HG03342 (cell line): ENCODE measurements at regions not wholly inside any gene's neighbourhood (a gene's known extent, or its start where the extent isn't known, plus 50 kb on each side); places are given as distances from the start of the nearest gene placed in this dataset.
"Not testable (repeated sequence)": the region's sequence is repeated elsewhere in the genome, so short reads cannot be mapped to it uniquely, and the experiment has no call there.

ENCODE experiments used
- ATAC-seq: cut with Tn5 transposase; IDR thresholded peaks from one replicate; pipeline ENCODE4 v1.9.1; 2021; ENCODE audit warnings: mild to moderate bottlenecking, moderate library complexity; ENCODE audit not compliant: unreplicated experiment

DNA sequence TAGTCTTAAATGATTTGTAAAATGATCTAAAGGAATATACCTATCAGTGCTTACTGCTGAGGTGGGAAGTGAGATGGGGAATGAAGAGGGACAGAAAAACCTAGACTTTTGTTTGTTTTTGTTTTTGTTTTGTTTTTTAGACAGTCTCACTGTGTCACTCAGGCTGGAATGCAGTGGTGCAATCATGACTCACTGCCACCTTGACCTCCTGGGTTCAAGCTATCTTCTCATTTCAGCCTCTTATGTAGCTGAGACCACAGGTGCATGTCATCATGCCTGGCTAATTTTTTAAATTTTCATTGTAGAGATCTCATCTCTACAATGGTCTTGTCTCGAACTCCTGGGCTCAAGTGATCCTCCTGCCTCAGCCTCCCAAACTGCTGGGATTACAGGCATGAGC is 116.4 kb upstream of the SEM1 start:
- ATAC-seq = no peak

DNA sequence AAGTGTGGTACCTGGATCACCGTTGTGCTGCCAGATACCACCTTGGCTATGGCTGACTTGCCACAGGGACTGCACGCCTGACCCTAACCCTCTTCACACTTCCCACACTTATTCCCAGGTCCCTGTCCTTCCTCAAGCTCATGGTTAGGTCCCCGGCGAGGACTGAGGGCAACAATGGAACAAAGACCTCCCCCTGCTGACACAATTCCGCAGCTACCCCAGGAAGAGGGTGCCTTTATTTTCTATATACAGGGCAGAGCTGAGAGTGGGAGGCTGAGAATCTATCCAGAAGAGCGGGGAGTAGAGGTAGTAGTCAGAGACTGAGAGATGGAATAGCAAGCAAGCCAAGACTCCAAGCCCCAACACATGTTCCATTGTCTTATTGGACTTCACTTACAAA is 118.1 kb upstream of the SEM1 start:
- no peak for ATAC-seq

DNA sequence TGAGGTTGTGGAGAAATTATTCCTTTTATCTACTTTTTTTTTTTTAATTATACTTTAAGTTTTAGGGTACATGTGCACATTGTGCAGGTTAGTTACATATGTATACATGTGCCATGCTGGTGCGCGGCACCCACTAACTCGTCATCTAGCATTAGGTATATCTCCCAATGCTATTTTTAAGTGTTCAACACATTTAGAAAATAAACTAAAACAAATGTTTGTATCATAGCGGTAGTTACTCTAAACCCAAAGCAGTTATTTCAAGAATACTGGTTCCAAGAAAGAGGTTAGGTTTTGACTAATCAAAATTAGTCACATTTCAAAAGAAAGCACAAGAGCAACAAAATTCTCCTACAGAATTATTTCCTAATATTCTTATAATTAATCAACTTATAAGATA is 119.5 kb upstream of the SEM1 start:
- not testable (repeated sequence) for ATAC-seq

DNA sequence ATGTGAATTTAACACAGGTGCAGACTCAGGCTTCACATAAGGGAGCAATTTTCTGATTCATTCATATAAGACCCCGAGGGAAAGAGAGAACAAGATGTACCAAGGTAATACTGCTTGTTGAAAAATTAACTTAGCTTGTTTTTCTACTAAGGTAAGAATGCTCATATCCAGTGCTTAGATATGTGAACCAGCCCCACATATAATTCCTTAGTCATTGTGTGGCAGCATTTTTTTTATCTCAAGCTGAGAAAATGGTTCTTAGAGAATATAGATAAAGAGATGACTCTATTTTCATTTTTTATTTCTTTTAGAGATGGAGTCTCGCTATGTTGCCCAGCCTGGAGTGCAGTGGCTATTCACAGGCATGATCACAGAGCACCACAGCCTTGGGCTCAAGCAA is 121.8 kb upstream of the SEM1 start:
- ATAC-seq = no peak

DNA sequence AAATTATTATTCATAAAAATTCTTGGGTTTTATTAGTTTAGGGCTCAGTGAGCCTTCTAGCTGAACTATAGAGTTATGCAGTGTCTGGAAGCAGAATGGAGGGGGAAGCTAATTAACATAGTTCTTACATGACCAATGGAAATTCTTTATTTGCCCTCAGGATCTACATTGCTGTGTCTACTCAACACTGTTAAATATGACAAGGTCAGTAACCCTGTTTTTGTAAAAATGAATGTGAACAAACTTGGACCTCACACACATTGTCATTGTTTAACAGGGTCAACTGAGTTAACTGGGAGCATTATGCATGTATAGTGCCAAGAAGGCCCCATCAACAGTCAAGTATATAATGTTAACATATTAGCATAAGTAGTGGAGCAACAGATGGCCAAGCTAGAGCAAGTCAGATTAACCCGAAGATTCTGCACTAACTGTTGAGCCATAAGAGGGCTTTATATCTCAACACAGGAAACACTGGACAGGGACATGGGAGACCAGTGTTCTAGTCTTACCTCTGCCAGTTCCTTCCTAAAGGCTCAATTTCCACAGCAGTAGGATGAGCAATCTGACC is 122.5 kb upstream of the SEM1 start:
- ATAC-seq = no peak

DNA sequence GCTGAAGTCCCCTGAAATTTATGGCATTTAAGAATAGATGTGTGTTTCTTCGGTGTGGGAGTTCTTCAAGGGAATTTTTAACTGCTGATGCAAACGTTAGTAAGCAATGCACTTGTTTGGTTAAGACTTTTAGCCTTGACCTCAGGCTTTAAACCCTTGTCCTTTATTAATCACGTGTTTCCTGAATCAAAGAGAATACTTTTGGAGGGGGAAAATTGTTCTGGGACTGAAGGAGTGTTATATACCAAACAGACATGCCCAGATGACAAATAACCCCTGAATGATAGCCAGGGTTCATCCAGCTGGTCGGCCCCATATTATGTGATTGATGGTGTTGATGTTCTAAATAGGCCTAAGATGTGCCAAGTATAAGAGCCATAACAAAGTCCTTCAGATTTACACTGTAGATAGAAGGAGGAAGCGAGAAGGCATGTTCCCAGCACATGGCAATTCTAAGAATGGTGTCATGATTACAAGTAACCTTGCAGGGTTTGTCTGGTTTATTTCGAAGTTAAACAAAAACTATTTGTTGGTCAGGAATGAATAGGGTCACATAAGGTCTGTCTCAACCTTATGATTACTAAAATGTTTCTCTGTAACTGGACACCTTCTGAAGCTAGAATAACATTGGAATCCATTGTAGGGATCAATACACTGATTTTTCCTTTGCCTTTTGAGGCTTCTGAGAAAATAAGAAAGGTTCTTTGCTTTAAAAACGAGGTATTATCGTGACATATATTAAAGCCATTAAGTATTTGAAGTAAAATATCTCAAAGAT is 124.2 kb upstream of the SEM1 start:
- ATAC-seq = no peak

DNA sequence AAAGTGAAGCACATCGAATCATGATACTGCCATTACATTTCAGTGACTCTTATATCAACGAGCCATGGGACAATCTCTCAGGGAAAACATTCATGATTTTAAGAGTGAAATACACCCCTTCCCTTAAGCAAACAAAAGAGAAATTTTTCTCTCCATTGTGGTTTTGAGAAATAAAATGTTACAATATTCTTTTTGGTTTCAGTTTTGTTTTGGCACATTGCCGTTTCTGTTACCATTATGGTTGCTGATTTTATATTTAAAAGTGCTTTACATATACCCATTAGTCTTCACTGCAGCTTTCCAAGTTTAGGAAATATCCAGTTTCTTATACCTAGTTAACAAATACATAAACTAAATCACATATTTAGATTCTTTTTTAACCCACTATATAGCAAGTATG is 126.8 kb upstream of the SEM1 start:
- ATAC-seq = no peak

DNA sequence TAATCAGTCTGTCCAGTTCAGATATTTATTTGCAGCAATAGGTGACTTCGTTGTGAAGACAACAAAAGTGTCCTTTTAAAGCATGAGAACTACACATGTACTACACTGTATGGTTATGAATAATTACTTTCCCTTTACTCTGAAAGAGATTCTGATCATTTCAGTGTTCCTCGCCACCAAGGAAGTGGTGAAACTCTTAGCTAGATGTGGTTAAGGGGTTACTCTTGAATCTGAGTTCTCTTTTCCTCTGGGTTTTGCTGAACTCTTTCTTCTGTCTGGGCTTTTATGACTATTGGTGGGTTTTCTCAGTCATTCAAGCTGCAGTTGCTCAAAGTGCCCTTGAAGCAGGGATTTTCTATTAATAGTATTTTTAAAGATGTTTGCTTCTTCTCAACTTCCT is 127.9 kb upstream of the SEM1 start:
- ATAC-seq = peak; percentile 97

DNA sequence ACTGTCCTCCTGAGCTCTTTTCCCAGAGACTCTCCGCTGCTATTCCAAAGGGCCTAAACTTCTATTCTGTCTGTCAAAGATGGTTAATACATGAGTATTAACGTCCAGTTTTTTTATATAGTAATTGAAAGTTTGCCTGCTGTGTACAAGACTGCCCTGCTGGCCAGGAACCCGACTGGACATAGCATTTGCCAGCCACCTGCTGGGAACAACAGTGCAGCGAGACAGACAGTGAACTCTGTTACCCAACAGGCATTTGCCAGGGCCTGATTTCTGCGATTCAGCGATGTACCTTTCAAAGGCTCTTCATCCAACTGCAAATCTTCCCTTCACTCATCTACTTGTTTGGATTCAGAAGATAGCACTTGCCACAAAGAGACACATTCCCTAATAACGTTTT is 128.8 kb upstream of the SEM1 start:
- ATAC-seq = no peak

DNA sequence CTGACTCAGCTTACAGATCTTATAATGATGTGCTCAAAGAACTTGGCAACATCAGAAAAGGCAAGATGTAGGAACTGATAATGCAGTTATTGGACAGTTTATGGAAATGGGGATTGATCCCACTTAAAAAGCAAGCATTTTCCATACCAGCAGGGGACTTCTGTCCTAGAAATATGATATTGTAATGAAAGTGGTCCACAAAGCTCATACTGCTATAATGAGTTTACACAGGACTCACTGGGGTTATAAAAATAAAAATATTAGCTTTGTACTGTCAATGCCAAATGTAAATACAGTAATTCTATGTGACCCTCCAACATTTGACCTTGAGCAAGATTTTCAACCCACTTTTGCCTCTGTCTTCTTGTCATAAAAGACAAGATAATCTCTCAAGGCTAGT is 145.5 kb upstream of the SEM1 start:
- ATAC-seq = no peak

DNA sequence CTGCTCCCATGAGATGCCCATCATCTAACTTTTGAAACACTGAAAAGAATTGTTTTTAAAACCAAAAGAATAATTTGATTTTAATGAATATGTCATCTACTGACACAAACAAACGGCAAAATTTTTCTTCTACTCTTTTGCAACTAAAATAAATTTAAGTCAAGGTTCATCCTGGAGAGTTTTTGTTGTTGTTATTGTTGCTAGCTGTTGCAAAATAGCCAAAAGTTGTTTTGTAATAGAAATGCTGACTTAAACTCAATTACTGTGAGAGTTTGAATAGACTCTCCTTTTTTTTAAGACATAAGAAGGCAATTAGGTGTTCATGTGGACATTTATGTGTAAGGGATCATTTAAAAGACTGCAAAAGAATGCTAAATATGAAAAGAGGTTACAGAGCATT is 146.0 kb upstream of the SEM1 start:
- ATAC-seq = no peak

DNA sequence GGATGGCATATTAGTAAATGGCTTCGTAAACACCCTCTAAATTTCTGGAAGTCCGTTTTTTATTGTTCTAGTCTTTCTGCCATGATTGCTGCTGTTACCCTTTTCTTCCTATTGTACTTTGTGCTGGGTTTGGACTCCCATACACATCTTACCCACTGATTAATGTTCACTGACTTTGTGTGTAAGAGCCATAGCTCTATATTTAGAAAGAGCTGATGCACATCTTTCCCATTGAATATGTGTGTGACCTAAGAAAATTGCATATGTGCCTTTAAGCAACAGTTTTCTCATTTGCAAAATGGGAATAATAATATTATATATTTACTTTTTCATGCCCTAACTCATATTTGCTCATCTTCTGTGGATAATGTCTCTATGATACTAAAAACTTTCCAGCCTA is 135.8 kb upstream of the DLX6 start:
- no peak for ATAC-seq

DNA sequence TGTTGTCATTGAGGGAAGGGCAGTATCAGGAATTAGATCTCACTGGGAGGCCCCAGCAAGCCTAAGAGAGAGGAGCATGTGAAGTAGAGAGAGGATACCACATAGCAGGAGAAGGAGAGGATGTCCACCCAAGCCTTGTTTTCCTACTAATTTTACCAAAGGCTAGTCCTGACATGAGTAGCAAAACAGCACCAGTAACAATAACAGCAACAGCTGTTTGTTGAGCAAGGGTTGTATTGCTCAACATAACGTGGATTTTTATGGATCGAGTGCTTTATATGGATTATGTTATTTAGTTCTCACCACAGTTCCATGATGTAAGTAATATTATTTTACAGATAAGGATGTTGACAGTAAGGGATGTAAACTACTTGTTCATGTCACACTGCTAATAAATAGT is 135.2 kb upstream of the DLX6 start:
- no peak for ATAC-seq

DNA sequence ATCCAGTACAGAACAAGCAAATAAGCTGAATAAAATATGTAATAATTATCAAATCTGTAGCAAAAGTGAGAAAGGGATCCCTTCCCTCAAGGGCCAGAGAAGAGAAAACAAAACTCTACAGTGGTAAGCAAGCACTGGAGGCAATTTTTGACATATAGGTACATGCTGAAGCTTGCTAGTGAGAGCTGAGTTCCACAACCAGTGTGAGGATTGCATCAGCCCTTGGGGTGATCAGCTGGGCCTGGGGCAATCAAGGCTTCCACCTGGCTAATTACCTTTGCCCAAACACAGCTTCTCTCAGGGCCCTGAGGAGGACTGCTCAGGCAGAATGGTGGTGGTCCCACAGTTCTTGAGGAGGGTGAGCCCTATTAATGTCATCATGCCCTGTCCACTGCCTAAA is 134.4 kb upstream of the DLX6 start:
- ATAC-seq = no peak

DNA sequence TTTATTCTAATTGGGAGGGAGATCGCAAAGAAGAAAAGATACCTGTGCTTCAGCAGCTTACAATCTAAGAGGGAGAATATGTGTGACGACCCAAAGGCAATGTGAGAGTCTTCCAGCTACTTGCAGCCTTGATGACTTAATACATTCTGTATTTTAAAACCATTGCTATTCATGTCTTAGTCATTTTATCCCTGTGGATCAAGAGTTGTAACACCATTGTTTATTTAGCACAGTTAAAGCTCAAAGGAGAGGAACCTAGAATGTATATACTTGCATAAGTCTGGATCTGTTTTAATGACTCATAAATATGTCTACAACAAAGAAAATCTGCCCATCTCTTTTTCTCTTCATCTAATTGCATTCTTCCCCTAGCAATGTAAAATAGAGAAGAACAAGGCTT is 117.9 kb upstream of the DLX6 start:
- no peak for ATAC-seq

DNA sequence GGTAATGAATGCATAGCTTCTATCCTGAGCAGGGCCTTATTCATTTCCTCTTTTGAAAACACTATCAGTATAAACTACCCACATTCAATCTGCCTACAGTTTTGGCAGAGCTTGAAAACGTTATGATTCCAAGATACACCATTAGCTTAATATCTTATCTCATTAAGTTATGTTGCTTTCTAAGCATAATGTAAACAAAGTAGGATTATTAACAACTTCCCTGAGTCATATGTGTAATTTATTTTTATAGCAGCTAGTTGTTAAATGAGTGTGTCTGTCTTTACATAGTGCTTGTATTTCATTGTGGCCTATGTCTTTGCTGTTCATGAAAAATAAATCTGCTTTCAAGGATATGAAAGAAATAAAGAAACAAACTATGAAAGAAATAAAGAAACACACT is 106.2 kb upstream of the DLX6 start:
- no peak for ATAC-seq

DNA sequence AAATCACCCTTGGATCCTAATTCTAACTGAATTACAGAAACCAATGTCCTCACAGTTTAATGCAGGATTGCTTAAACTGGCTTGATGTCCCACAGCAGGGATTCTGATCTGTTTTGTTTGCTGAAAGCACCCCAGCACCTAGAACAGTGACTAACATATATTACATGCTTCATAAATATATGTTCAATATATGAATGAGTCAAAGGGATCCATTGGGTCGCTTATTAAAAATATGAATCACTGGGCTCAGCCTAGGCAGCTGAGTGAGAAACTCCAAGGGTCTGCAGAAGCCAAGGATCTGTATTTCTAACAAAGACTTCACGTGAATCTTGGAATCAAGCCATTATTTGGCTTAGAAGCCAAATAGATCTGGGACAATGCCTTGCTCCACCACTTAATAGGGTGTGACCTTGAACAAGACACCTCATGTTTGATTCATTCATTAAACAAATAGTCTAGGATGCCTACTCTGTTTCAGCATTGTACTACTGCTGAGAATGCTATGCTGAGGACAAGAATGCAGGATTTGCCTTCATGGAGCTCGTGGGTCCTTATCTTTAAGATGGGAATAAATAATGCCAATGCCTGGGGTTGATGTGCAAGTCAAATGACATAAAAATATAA is 103.4 kb upstream of the DLX6 start:
- no peak for ATAC-seq

DNA sequence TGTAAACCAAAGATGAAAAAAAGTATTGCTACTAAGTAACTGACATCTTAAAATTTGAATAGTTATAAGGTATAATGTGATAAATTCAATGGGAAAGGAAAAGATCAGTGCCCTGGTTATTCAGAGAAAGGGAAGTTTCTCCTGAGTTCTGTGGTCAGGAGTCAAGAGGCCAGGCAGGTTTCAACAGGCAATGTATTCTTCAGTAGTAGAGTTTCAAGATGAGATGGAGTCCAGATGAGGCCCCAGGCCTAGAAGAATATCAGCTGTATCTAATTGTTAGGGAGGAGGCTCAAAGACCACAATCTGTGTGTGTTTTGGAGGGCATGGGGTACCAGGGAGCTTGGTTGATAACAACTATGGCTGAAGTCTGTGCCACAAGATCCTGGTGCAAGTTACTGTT is 101.4 kb upstream of the DLX6 start:
- no peak for ATAC-seq

DNA sequence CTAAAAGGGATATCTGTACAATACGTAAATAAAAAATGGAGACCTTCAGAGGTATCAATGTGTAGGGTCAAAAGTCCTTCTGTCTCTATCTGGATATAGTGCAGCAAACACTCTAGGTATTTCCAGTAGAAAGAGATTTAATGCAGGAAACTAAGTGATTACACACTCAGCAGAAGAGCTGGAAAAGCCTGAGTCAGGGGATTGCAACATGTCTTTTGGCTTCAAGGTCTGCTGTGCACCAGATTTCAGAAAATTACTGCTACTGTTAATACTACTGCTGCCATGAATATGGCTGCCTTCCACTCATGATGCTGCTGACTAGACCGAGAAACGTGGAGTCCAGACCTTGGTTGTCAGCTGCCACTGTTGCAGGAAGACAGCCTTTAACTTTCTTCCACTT is 94.9 kb upstream of the DLX6 start:
- no peak for ATAC-seq

DNA sequence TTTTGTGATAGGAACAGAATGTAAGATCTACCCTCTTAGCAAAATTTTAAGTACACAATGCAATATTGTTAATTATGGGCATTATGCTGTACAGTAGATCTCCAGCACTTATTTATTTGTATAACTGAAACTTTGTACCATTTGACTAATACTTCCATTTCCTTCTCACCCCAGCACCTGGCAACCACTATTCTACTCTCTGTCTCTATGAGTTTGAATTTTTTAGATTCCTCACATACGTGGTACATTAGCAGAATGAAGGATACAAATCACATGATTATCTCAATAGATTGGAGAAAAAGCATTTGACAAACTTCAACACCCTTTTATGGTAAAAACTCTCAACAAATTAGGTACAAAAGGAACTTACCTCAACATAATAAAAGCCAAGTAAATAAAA is 90.3 kb upstream of the DLX6 start:
- ATAC-seq = no peak

DNA sequence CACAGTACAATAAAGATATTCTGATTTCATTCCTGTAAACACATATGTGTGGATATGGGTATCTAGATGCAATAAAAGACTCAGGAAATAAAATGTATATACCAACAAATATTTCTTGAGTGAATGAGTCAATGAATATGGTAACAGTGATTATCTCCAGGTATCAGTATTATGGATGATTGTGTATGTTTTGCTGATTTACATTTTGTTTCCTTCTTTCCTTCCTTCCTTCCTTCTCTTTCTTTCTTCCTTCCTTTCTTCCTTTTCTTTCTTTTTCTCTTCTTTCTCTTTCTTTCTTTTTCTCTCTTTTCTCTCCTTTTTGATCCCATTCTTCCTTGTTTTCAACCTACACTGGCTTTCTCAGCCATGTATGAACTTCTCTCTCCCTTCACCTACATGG is 85.3 kb upstream of the DLX6 start:
- no peak for ATAC-seq

DNA sequence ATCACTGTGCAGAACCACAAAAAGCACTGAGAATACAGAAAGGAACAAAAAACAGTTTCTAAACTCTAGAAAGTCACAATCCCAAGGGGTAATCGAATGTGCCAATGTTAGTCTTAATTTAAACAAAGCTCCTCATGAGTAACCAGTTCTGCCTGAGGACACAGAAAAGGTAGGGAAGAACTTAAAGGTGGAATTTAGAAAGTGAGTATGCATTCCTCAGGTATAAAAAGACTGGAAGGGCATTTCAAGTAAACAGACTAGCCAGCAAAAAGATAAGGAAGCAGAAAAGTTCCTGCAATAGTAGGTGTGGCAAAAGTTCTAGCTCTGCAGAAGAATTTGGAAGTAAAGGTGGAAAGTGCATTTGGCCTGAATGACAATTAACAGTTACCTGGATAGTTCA is 84.6 kb upstream of the DLX6 start:
- ATAC-seq = no peak

DNA sequence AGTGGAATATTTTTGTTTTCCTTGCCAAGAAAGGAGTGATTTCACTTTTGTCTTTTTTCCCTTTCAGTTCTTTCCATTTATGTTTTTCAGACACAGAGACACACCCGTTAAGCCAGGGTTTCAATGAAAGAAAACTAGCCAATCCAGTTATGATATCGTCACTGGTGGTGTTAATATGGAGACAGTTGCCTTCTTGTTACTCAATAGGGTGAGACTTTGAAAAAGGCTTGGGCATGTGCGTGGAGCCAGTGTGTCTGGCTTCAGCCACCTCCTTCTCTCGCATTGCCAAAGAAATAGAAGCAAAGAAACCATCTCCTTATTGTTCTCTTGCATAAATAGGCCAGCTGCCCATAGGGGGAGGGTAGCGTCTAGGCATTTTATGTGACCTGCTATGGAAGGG is 84.1 kb upstream of the DLX6 start:
- ATAC-seq = no peak
